ENCODE measurements at regions not wholly inside any gene's neighbourhood (a gene's known extent, or its start where the extent isn't known, plus 50 kb on each side); places are given as distances from the start of the nearest gene placed in this dataset.
"Not testable (repeated sequence)": the region's sequence is repeated elsewhere in the genome, so short reads cannot be mapped to it uniquely, and the experiment has no call there.

DNA sequence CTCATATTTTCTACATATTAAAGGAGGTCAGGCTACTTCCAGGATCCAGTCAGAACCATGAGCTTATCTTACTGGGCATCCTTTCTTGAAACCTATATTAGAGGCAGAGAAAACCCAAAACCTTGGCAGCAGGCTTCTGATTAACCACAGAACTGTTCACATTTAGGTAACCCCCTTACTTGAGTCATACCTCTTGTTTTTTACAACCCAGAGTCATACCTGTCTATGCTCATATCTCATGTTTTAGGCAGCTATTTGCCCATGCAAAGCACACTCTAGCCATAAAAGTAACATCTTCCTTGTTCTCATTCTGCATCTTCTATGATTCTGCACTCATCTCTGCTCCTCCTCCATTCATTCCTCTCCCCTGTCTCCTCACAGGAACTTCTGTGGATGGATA, 138.0 kb upstream of the SMIM31 start:
- Mint-ChIP-seq H3K4me3 (no peak overlapping the region), H3K36me3 (no peaks in the 10 kb centered on the region), H3K27me3 (no peaks in the 10 kb centered on the region), H3K9me3 (no peaks in the 10 kb centered on the region), H3K27ac (no peak overlapping the region), H3K4me1 (no peaks in the 10 kb centered on the region)
- DNase-seq (ENCODE audit: low spot score in 2 of 2) (no peak), ATAC-seq (ENCODE audit: low read depth) (no peak)

DNA sequence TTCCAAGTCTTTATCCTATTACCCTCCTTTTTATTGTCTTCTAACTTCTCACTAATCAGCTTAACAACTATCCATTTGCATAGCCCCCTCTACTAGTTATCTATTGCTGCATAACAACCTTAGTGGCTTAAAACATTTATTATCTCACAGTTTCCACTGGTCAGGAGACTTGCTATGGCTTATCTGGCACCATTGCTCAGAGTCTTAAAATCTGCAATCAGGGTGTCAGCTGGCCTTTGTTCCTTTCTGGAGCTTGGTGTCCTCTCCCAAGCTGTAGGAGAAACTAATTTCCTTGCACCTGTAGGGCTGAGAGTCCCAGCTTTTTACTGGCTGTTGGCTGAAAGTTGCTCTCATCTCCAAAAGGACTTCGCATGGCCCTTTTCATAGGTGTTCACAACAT, 137.0 kb upstream of the SMIM31 start:
- no peak for ATAC-seq (ENCODE audit: low read depth)
- DNase-seq (ENCODE audit: low spot score in 2 of 2): no peak
- Mint-ChIP-seq H3K4me1 (no peaks in the 10 kb centered on the region), H3K9me3 (no peaks in the 10 kb centered on the region), H3K27ac (no peak overlapping the region), H3K36me3 (no peaks in the 10 kb centered on the region), H3K4me3 (no peak overlapping the region), H3K27me3 (no peaks in the 10 kb centered on the region)

DNA sequence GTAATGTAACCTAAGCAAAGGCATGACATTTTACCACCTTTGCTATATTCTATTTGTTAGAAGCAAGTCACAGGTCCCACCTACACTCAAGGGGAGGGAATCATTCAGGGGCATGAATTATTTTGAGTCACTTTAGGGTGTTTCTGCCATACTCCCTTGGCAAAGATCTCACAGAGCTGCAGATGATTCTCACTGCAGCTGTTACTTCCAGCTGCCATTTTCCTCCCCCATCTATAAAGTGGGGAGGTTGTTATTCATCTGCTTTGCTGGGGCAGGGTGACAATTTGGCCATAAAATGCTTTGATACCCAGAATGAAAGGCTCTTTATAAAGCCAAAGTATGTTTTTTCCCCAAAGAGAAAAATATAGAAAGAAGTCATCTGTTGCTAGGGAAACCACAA, 136.5 kb upstream of the SMIM31 start:
- no peaks in the 10 kb centered on the region for H3K36me3 Mint-ChIP-seq
- H3K9me3 Mint-ChIP-seq: no peaks in the 10 kb centered on the region
- DNase-seq (ENCODE audit: low spot score in 2 of 2): no peak
- no peak overlapping the region for H3K27ac Mint-ChIP-seq
- H3K4me1 Mint-ChIP-seq: no peaks in the 10 kb centered on the region
- no peak overlapping the region for H3K4me3 Mint-ChIP-seq
- H3K27me3 Mint-ChIP-seq: no peaks in the 10 kb centered on the region
- no peak for ATAC-seq (ENCODE audit: low read depth)

DNA sequence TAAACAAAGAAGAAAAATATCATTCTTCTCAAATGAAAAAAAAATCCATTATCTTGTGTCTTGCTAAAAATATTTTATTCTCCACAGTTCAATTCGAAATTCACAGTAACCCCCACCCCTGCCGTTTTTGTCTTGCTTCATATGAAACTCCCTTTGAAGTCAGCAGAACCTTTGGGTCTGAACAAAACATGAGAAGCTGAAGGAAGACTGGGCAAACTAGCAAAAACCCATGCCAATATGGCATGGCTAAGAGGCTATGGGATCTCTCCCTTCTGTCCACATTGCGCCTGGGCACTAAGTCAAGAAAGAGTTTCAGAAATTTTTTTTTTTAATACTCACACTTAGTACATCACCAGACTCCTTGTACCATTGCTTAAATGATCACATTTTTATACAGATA, 136.0 kb upstream of the SMIM31 start:
- Mint-ChIP-seq H3K4me3 (no peak overlapping the region), H3K36me3 (no peaks in the 10 kb centered on the region), H3K9me3 (no peaks in the 10 kb centered on the region), H3K4me1 (no peaks in the 10 kb centered on the region), H3K27me3 (no peaks in the 10 kb centered on the region), H3K27ac (no peak overlapping the region)
- ATAC-seq (ENCODE audit: low read depth) (no peak), DNase-seq (ENCODE audit: low spot score in 2 of 2) (no peak)

DNA sequence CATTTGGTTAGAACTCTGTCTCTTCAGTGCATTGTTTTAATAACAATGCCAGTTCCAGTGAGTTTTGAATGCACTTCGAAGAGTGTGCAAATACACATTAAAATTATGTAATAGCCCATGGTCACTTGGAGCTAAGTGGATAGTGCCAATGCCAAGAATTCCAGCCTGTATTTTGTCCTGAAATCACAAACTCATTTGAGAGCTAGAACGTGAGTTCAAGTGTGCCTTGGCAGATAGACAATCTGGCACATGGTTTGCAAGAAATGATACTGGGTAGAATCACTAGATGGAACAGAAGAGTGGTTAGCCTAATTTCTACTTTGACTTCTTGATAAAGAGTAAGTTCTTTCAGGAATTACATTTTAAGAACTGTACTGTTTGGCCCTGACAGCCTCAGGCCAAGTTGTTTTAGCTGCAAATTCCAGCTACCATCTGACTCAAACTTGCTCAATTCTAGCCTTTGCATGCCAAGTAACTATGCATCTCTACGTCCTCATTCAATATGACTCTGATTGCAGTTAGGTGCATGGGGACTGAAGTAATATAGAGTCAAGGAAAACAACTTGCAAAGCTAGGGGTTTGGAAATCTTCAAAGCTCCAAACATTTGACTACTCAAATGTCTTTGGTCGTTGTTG, 131.9 kb upstream of the SMIM31 start:
- H3K9me3 Mint-ChIP-seq: peaks cover 11% of the 10 kb centered on the region
- no peak overlapping the region for H3K4me3 Mint-ChIP-seq
- ATAC-seq (ENCODE audit: low read depth) (no peak), DNase-seq (ENCODE audit: low spot score in 2 of 2) (no peak)
- no peak overlapping the region for H3K27ac Mint-ChIP-seq
- no peaks in the 10 kb centered on the region for H3K4me1 Mint-ChIP-seq
- no peaks in the 10 kb centered on the region for H3K36me3 Mint-ChIP-seq
- H3K27me3 Mint-ChIP-seq: peaks cover 2% of the 10 kb centered on the region

DNA sequence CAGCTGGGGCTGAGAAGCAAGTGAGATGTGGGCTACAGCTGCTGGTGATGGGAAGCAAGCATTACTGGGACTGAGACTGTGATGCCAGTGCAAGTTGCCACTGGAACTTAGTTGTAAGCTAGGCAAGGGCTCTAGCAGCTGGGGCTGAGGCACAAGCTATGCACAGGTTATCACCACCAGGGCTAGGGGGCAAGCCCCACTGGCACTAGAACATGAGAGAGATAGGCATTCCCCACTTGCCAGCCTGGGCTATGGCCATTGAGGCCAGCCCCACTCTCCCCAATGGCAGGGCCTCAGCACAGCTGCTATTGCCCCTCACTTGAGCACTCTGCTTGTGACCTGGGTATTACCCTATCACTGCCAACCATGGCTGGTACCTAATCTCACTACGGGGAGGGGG, 130.8 kb upstream of the SMIM31 start:
- Mint-ChIP-seq H3K4me3 (no peak overlapping the region), H3K36me3 (no peaks in the 10 kb centered on the region), H3K4me1 (no peaks in the 10 kb centered on the region), H3K27me3 (peaks cover 2% of the 10 kb centered on the region), H3K27ac (no peak overlapping the region), H3K9me3 (peaks cover 11% of the 10 kb centered on the region)
- DNase-seq (ENCODE audit: low spot score in 2 of 2): no peak
- no peak for ATAC-seq (ENCODE audit: low read depth)

DNA sequence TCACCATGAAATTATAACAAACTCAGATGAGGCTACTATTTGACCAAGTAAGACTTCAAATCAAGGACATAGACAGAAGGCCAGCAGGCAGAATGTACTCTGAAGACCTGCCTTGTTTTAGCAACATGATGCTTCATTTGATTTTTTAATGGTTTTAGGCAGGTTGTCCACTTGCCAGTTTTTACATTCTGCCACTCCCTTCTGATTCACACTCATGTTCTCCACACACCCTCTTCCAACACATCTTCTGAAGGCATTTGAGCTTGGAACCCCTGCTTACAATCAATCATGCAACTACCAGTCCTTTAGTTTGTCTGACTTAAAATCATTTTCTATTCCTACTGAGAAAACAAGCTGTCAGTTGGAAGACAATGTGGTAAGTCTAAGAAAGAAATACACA, 114.9 kb upstream of the SMIM31 start:
- no peaks in the 10 kb centered on the region for H3K27me3 Mint-ChIP-seq
- ATAC-seq (ENCODE audit: low read depth) (no peak), DNase-seq (ENCODE audit: low spot score in 2 of 2) (no peak)
- H3K27ac Mint-ChIP-seq: no peak overlapping the region
- no peaks in the 10 kb centered on the region for H3K36me3 Mint-ChIP-seq
- H3K4me3 Mint-ChIP-seq: no peak overlapping the region
- peaks cover 1% of the 10 kb centered on the region for H3K9me3 Mint-ChIP-seq
- no peaks in the 10 kb centered on the region for H3K4me1 Mint-ChIP-seq

DNA sequence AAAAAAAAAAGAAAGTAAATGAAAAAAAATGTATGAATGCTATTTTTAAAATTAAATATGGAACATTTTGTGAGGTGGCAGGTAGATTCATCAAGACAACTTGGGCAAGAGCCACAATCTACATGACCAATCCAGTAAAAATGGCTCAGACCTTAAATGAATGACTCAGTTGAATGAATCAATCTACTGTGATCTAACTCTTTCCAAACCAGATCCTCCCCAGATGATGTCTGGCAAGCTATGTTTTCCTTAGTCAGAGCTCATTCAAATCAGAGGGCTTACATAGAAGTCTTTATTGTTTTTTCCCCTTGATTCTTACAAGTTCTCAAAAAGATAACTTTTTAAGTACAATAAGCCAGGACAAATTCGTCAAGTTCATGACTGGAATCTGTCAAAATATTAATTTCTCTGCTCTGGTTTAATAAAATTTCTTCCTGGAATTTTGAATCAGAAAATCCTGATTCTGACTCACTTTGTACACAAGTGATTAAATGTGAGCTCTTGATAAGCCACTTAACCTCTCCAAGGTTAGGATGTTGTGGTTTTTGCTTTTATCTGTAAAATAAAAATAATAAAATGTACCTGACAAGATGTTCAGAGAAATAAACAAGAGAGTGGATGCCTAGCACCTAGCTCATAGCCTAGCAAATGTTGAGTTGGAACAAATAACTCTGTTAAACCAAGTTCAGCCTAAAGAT, 105.6 kb upstream of the SMIM31 start:
- Mint-ChIP-seq H3K9me3 (no peaks in the 10 kb centered on the region), H3K27ac (no peak overlapping the region), H3K27me3 (no peaks in the 10 kb centered on the region), H3K36me3 (no peaks in the 10 kb centered on the region), H3K4me3 (no peak overlapping the region), H3K4me1 (no peaks in the 10 kb centered on the region)
- DNase-seq (ENCODE audit: low spot score in 2 of 2): no peak
- no peak for ATAC-seq (ENCODE audit: low read depth)

DNA sequence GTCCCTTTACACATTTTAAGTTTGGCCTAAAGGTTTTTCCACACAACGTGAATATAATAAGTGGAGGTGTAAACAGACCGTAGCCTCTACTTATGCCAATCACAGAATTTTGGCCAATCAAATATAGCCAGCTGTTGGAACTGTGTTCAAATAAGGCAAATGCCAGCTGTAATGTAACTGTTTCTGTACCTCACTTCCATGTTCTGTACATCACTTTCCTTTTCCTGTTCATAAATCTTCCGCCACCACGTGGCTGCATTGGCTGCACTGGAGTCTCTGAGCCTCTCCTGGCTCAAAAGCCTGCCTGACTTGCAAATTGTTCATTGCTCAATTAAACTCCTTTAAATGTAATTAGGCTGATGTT, 105.1 kb upstream of the SMIM31 start:
- H3K27ac Mint-ChIP-seq: no peak overlapping the region
- no peaks in the 10 kb centered on the region for H3K4me1 Mint-ChIP-seq
- H3K4me3 Mint-ChIP-seq: no peak overlapping the region

DNA sequence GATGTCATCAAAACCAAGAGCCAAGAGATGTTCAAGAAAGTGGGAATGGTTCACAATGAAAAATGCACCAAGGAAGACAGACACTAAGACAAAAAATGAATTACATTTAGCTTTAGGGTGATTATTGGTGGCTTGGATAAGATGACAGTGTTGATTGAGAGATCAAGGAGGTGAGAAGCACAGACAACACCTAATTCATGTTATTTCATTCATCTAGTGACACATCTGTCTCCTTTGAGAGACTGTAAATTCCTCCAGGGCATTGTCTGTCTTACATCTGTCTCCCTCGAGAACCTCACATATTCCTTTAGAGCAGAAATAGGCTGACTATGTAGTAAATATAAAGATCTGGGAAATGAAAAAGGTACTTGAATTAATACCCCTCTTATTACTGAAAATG, 94.2 kb upstream of the SMIM31 start:
- Mint-ChIP-seq H3K4me3 (no peak overlapping the region), H3K9me3 (peaks cover 14% of the 10 kb centered on the region), H3K27me3 (peaks cover 2% of the 10 kb centered on the region), H3K36me3 (no peaks in the 10 kb centered on the region), H3K4me1 (no peaks in the 10 kb centered on the region), H3K27ac (no peak overlapping the region)
- DNase-seq (ENCODE audit: low spot score in 2 of 2) (no peak), ATAC-seq (ENCODE audit: low read depth) (no peak)

More for the DNA sequence above, 105.1 kb upstream of the SMIM31 start:
- no peaks in the 10 kb centered on the region for H3K36me3 Mint-ChIP-seq
- no peaks in the 10 kb centered on the region for H3K27me3 Mint-ChIP-seq
- no peaks in the 10 kb centered on the region for H3K9me3 Mint-ChIP-seq
- DNase-seq (ENCODE audit: low spot score in 2 of 2) (no peak), ATAC-seq (ENCODE audit: low read depth) (no peak)

DNA sequence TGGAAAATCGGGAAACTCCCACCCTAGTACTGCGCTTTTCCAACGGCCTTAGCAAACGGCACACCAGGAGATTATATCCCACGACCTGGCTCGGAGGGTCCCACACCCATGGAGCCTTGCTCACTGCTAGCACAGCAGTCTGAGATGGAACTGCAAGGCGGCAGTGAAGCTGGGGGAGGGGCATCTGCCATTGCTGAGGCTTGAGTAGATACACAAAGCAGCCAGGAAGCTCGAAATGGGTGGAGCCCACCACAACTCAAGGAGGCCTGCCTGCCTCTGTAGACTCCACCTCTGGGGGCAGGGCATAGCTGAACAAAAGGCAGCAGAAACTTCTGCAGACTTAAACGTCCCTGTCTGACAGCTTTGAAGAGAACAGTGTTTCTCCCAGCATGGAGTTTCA, 77.8 kb upstream of the SMIM31 start:
- H3K27ac Mint-ChIP-seq; H3K27me3 Mint-ChIP-seq; H3K4me1 Mint-ChIP-seq; ATAC-seq (ENCODE audit: low read depth); H3K9me3 Mint-ChIP-seq; DNase-seq (ENCODE audit: low spot score in 2 of 2); H3K4me3 Mint-ChIP-seq; H3K36me3 Mint-ChIP-seq: not testable (repeated sequence)

DNA sequence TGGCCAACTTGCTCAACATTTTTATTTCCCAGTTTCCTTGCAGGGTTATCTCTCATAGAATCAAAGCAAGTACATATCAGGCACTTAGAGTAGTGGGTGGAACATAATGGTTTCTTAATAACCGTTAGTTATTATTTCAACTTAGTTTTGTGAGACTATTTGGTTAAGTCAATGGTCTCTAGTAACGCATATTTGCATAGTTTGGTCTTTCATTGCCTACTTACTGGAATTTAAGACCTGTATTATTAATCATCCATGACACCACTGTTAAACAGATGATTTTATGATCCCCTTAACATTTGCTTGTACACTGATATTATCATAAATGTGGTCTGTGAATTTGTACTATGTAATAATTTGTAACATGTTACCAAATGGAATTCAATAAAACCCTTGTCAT, 70.9 kb upstream of the SMIM31 start:
- H3K36me3 Mint-ChIP-seq: no peaks in the 10 kb centered on the region
- H3K27ac Mint-ChIP-seq: no peak overlapping the region
- DNase-seq (ENCODE audit: low spot score in 2 of 2): no peak
- H3K4me1 Mint-ChIP-seq: no peaks in the 10 kb centered on the region
- no peak overlapping the region for H3K4me3 Mint-ChIP-seq
- ATAC-seq (ENCODE audit: low read depth): no peak
- H3K27me3 Mint-ChIP-seq: peaks cover 2% of the 10 kb centered on the region
- no peaks in the 10 kb centered on the region for H3K9me3 Mint-ChIP-seq

DNA sequence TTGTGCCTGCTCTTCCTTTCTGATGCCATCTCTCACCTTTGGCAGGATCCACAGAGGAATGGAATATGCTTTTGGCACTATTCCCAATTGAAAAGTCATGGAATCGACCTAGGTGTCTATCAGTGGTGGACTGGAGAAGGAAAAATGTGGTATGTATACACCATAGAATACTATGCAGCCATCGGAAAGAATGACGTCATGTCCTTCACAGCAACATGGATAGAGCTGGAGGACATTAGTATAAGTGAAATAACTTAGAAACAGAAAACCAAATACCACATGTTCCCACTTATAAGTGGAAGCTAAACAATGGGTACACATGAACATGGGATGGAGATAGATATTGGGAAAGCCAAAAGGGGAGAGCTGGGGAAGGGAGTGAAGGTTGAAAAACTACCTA, 58.3 kb upstream of the SMIM31 start:
- no peaks in the 10 kb centered on the region for H3K27me3 Mint-ChIP-seq
- H3K36me3 Mint-ChIP-seq: no peaks in the 10 kb centered on the region
- DNase-seq (ENCODE audit: low spot score in 2 of 2) (no peak), ATAC-seq (ENCODE audit: low read depth) (no peak)
- no peak overlapping the region for H3K27ac Mint-ChIP-seq
- no peak overlapping the region for H3K4me3 Mint-ChIP-seq
- H3K9me3 Mint-ChIP-seq: no peaks in the 10 kb centered on the region
- H3K4me1 Mint-ChIP-seq: no peaks in the 10 kb centered on the region

DNA sequence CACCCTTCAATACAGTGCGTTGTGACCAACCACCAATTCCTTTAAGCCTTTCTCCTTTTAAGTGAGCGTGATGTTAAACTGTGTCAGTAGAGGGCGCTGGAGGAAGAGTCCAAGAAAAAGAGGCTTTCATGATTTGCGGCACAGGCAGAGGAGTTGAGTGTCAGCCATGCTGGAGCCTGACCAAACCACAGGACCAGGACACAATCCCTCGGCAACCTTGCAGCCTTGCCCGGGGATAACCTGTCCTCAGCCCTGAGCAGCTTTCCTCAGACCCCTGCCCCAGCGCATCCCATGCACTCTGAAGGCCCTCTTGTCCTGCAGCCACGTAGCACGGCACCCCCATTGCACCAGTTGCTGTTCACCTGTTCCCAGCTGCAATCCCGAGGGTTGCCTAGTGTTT, 53.5 kb upstream of the SMIM31 start:
- ATAC-seq (ENCODE audit: low read depth): no peak
- DNase-seq (ENCODE audit: low spot score in 2 of 2): no peak
- Mint-ChIP-seq H3K4me3 (no peak overlapping the region), H3K9me3 (peaks cover 2% of the 10 kb centered on the region), H3K4me1 (no peaks in the 10 kb centered on the region), H3K27me3 (peaks cover 2% of the 10 kb centered on the region), H3K36me3 (no peaks in the 10 kb centered on the region), H3K27ac (no peak overlapping the region)

DNA sequence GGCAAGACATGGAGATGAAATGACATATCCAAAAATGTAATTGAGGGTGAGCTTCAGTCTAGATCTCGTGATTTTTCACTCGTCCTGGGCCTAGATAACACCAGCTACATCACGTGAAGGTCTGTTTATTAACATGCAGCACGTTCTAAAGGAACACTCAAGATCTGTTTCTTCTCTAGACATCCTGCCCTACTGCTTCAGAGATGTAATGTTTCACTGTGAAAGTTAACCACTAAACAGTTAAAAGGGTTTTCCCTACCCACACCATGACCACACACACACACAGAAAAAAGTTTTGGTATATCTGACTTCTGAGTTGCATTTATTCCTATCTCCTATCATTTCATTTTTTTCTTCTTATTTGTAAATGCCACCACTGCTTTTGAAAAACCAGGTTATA, 52.3 kb upstream of the SMIM31 start:
- H3K4me1 Mint-ChIP-seq: no peaks in the 10 kb centered on the region
- no peaks in the 10 kb centered on the region for H3K36me3 Mint-ChIP-seq
- H3K27ac Mint-ChIP-seq: no peak overlapping the region
- ATAC-seq (ENCODE audit: low read depth): no peak
- no peak overlapping the region for H3K4me3 Mint-ChIP-seq
- no peak for DNase-seq (ENCODE audit: low spot score in 2 of 2)
- peaks cover 2% of the 10 kb centered on the region for H3K27me3 Mint-ChIP-seq
- H3K9me3 Mint-ChIP-seq: peaks cover 2% of the 10 kb centered on the region
